Ovary (tissue), 3 donors: ENCODE measurements at regions not wholly inside any gene's neighbourhood (a gene's known extent, or its start where the extent isn't known, plus 50 kb on each side); places are given as distances from the start of the nearest gene placed in this dataset.

ENCODE experiments used
- CTCF ChIP-seq, 3 donors: fragments of 450-650 bp in 2 of 3; fragments of 200-600 bp in 1 of 3; IDR thresholded peaks; one replicate each; pipeline versions ENCODE4 v1.5.1 to v1.8.0; 2016 to 2022; ENCODE audit warnings: antibody characterized with exemption in 3 of 3, mild to moderate bottlenecking in 1 of 3
- EP300 ChIP-seq: sonication (generic); formaldehyde crosslinking; IDR thresholded peaks from one replicate; pipeline ENCODE4 v1.6.1; 2017; ENCODE audit warnings: antibody characterized with exemption
- donor health status: DM: no; HTN: no; CAD: no.

- TF ChIP-seq EP300 (no peak), CTCF (IDR thresholded peaks at IDR 0.05) (no peak)
Measured at GRCh38 chr1:60350531-60350930, 277.0 kb upstream of the C1orf87 start.
